ENCODE measurements at regions not wholly inside any gene's neighbourhood (a gene's known extent, or its start where the extent isn't known, plus 50 kb on each side); places are given as distances from the start of the nearest gene placed in this dataset.

- TF ChIP-seq CTCF (conservative IDR thresholded peaks at IDR 0.05; ENCODE audit: low read depth, low read length) (no peak), EZH2 (IDR thresholded peaks at IDR 0.05; ENCODE audit: low read length, unreplicated experiment) (no peak)
Measured at GRCh38 chr20:12902992-12903391, 105.8 kb upstream of the SPTLC3 start.

Data from PC-3 (cell line).